ENCODE measurements at regions not wholly inside any gene's neighbourhood (a gene's known extent, or its start where the extent isn't known, plus 50 kb on each side); places are given as distances from the start of the nearest gene placed in this dataset.

- H3K4me1 ChIP-seq (ENCODE audit: insufficient read depth, low read length, poor library complexity, severe bottlenecking) = no peaks in the 10 kb centered on the region
- H4K20me1 ChIP-seq (ENCODE audit: insufficient read depth, low read length) = no peaks in the 10 kb centered on the region
- no TSS peak for BruUV-seq (replicated peaks)
- H3K27ac ChIP-seq (ENCODE audit: low read depth, low read length, poor library complexity, severe bottlenecking) = no peak overlapping the region
- no peak overlapping the region for H3K4me3 ChIP-seq (ENCODE audit: low read depth, low read length, poor library complexity, severe bottlenecking)
- TF ChIP-seq CTCF (conservative IDR thresholded peaks at IDR 0.05; ENCODE audit: low read length) = no peak
- TF ChIP-seq EZH2phosphoT487 (IDR thresholded peaks at IDR 0.05; ENCODE audit: borderline replicate concordance, low read depth, low read length) = no peak
- no peaks in the 10 kb centered on the region for H3K79me2 ChIP-seq (ENCODE audit: insufficient read depth, low read depth, low read length)
- no peak overlapping the region for H3K4me2 ChIP-seq (ENCODE audit: low read length)
- CTCF ChIA-PET (ENCODE audit: unreplicated experiment) = no interaction called here
- POLR2A ChIA-PET = interaction anchor here (0.7 kb wide), 1 partner anchor 103 kb away, joined by 3 read pairs; no protein-coding TSS in a partner anchor
- H2AFZ ChIP-seq (ENCODE audit: low read length) = no peak overlapping the region
- no peaks in the 10 kb centered on the region for H3K9me2 ChIP-seq (ENCODE audit: insufficient read depth, low read length)
- intact Hi-C loops (cut with micrococcal nuclease; ENCODE audit: unreplicated experiment) = no loop called here
- no peaks in the 10 kb centered on the region for H3K36me3 ChIP-seq (ENCODE audit: insufficient read depth, low read length)
- no peaks in the 10 kb centered on the region for H3K9me3 ChIP-seq (ENCODE audit: low read length)
- no peak for DNase-seq (ENCODE audit: low spot score)
Measured at GRCh38 chr11:105298174-105298573, 158.6 kb upstream of the CARD18 start.

GRCh38 chr11:105297463-105297862, 157.9 kb upstream of the CARD18 start:
- TF ChIP-seq CTCF (conservative IDR thresholded peaks at IDR 0.05; ENCODE audit: low read length) (no peak), EZH2phosphoT487 (IDR thresholded peaks at IDR 0.05; ENCODE audit: borderline replicate concordance, low read depth, low read length) (no peak)
- Histone ChIP-seq H4K20me1 (ENCODE audit: insufficient read depth, low read length) (no peaks in the 10 kb centered on the region), H3K27ac (ENCODE audit: low read depth, low read length, poor library complexity, severe bottlenecking) (no peak overlapping the region), H3K9me3 (ENCODE audit: low read length) (no peaks in the 10 kb centered on the region), H3K4me3 (ENCODE audit: low read depth, low read length, poor library complexity, severe bottlenecking) (no peak overlapping the region), H3K4me1 (ENCODE audit: insufficient read depth, low read length, poor library complexity, severe bottlenecking) (no peaks in the 10 kb centered on the region), H3K79me2 (ENCODE audit: insufficient read depth, low read depth, low read length) (no peaks in the 10 kb centered on the region), H2AFZ (ENCODE audit: low read length) (no peak overlapping the region), H3K4me2 (ENCODE audit: low read length) (no peak overlapping the region), H3K36me3 (ENCODE audit: insufficient read depth, low read length) (no peaks in the 10 kb centered on the region), H3K9me2 (ENCODE audit: insufficient read depth, low read length) (no peaks in the 10 kb centered on the region)
- ChIA-PET POLR2A (no interaction called here), CTCF (ENCODE audit: unreplicated experiment) (no interaction called here)
- intact Hi-C loops (cut with micrococcal nuclease; ENCODE audit: unreplicated experiment) = no loop called here
- DNase-seq (ENCODE audit: low spot score) = no peak
- no TSS peak for BruUV-seq (replicated peaks)

GRCh38 chr11:105296806-105297205, 157.2 kb upstream of the CARD18 start:
- TF ChIP-seq CTCF (conservative IDR thresholded peaks at IDR 0.05; ENCODE audit: low read length) (no peak), EZH2phosphoT487 (IDR thresholded peaks at IDR 0.05; ENCODE audit: borderline replicate concordance, low read depth, low read length) (no peak)
- no peak for DNase-seq (ENCODE audit: low spot score)
- no peak overlapping the region for H3K27ac ChIP-seq (ENCODE audit: low read depth, low read length, poor library complexity, severe bottlenecking)
- H3K4me3 ChIP-seq (ENCODE audit: low read depth, low read length, poor library complexity, severe bottlenecking) = no peak overlapping the region
- H3K36me3 ChIP-seq (ENCODE audit: insufficient read depth, low read length) = no peaks in the 10 kb centered on the region
- ChIA-PET CTCF (ENCODE audit: unreplicated experiment) (no interaction called here), POLR2A (interaction anchor here (1.0 kb wide), 1 partner anchor 8 kb away, joined by 3 read pairs; no protein-coding TSS in a partner anchor)
- H3K4me1 ChIP-seq (ENCODE audit: insufficient read depth, low read length, poor library complexity, severe bottlenecking) = no peaks in the 10 kb centered on the region
- no peaks in the 10 kb centered on the region for H3K9me3 ChIP-seq (ENCODE audit: low read length)
- H4K20me1 ChIP-seq (ENCODE audit: insufficient read depth, low read length) = no peaks in the 10 kb centered on the region
- H3K4me2 ChIP-seq (ENCODE audit: low read length) = no peak overlapping the region
- H2AFZ ChIP-seq (ENCODE audit: low read length) = no peak overlapping the region
- no TSS peak for BruUV-seq (replicated peaks)
- H3K9me2 ChIP-seq (ENCODE audit: insufficient read depth, low read length) = no peaks in the 10 kb centered on the region
- no peaks in the 10 kb centered on the region for H3K79me2 ChIP-seq (ENCODE audit: insufficient read depth, low read depth, low read length)
- intact Hi-C loops (cut with micrococcal nuclease; ENCODE audit: unreplicated experiment) = no loop called here

Data from OCI-LY7 (cell line).